CD4-positive, alpha-beta T cell treated with Interleukin-10 for 1 hour (primary cell): ENCODE measurements at regions not wholly inside any gene's neighbourhood (a gene's known extent, or its start where the extent isn't known, plus 50 kb on each side); places are given as distances from the start of the nearest gene placed in this dataset.
"Not testable (repeated sequence)": the region's sequence is repeated elsewhere in the genome, so short reads cannot be mapped to it uniquely, and the experiment has no call there.

Experiments used
- DNase-seq: peaks from one replicate; pipeline ENCODE4 v3.0.0-alpha.2; 2020

DNA sequence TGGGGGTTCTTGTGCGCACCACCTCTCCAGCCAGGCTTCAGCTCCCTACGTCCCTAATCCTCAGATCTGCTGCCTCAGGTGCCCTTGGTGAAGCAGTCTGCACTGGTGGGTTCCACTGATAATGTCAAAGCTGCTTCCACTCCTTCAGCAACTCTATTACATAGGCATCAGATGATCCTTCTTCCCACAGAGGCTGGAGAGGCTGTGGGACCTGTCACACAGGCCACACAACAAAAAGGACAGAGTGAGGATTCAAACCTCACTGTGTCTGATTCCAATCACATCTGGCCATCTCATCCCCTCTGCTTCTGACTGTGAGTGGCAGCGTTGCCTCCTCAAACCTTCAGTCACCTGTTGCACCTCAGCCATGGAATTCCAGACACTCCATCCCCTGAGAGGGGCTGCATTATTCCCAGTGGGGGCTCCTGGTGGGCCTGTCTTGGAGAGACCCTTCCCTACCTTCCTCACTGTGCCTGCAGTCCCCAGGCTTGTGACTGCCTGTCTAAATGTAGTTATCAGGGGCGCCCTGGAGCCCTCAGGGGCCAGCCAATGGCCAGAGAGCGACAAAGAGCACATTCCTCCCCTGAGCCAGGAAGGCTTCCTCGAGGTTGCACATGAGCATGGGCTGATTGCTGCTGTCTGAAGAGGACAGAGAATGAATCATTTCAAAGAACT is 211.4 kb upstream of the ECI2 start:
- no peak for DNase-seq

DNA sequence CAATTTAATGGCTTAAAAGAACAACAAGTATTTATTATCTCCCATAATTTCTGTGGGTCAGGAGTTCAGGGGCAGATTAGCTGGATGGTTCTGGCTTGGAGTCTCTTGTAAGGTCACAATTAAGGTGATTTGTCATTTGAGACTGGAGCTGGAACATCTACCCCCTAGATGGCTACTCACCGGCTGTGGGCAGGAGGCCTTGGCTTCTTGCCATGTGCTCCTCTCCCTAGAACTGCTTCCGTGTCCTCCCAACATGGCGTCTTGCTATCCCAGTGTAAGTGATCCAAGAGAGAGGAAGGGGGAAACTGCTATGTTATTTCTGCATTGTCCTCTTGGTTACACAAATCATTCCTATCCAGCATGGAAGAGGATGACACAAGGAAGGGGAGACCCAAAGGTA is 210.2 kb upstream of the ECI2 start:
- no peak for DNase-seq

DNA sequence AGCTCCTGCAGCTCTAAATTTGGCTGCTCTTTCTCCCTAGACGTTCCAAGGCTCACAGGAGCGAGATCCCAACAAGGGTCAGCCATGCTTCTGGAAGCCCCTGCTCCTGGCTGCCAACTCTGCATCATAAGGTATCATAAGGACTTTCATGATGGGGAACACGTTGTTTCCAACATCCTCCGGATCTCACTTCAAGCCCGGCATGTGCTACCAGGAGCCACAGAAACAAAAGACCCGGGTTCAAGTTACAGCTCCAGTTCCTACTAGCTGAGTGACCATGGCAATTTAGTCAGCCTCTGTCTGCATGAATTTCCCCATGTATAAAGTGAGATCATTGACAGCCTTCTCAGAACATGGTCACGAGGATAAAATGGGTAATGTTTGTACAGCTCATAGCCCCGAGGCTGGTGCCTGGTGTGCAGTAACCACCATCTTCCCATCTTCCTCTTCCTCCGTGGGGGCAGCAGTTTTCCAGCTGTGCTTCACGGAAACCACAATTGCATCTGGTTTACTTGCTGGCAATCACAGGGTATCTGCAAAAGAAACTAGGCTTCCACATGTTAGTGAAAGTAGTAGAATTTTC is 209.0 kb upstream of the ECI2 start:
- DNase-seq: no peak

DNA sequence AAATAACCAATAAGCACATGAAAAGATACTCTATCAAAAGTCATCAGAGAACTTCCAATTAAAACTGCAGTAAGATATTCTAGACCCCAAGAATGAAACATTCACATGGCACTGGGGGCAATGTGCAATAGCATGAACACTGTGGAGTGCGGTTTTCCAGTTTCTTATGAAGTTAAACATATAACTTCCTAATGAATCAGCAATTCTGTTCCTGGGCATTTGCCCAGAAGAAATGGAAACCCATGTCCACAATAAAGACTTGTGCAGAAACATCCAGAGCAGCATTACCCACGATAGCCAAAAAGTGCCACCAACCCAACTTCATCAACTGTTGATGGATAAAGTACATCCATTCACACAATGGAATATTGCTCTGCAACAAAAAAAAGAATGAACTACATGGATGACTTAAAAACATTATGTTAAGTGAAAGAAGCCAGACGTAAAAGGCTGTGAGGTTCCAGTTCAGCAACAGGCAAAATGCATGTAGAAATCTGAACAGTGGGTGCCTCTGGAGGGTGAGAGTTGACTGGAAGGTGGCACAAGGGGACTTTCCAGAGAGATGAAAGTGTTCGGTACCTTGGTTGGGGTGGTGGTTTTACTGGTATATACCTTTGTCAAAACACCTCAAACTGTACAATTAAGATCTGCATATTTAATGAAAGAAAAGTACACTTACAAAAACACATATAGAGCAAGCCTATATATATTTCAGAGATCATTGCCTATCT is 207.2 kb upstream of the ECI2 start:
- DNase-seq: no peak

DNA sequence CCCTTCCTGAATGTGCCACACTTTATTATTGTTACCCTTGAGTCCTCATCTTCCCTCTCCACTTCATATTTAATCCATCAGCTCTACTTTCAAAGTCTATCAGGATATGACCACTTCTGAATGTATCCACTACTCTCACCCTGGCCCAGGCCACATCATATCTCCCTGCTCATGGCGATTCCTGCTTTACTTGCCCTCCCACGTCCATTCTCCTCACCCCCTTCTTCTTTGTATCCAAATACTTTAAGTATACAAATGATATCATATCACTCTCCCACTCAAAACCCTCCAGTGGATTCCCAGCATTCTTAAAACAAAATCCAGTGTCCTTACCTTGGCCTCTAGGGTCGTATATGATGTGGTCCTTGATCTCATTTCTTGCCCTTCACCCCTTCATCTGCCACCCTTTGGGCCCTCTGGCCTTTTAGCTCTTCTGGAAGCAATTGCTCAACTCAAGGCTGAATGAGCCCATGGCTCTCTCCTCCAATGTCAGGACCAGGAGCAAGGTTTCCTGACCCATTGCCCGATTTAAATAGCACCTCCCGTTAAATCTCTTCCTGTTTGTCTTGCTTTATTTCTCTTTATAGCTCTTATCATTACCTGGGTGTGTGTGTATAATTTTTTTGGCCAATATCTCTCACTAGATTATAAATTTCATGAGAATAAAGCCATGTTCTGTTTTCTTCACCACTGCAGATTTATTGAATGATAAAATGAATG is 205.9 kb upstream of the ECI2 start:
- no peak for DNase-seq

DNA sequence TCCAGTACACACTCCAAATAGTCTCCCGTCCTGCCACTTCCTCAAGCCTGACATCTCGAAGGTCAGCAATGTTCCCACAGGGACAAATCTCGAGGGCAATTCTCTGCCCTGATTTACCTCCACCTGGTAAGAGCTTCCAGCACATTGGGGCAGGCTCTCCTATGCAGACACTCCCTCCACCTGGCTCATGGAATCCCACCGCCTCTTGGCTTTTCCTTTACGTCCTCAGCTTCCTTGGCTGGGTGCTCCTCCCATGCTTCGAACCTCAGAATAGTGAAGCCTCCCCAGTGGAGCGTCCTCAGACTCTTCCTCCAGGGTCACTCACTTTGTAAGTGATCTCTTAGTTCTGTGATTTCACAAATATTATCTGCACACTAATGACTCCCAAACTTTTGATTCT is 205.2 kb upstream of the ECI2 start:
- DNase-seq: no peak

DNA sequence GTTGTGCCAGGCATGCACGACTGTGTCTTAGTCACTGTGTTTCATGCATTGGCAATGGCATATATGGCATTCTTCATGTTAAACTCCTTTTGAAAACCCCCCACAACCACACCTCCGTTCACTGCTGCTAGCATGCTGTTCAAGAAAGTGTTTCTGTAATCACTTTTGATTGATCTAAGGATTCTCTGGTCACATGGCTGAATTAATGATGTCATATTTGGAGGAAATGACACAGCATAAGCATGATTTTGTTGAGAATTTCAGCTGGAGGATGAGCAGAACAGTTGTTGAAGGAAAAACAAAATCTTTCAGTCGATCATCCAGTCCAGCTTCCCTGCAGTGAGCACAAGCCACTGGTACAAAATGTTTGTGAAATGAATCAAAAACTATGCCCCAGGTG is 203.5 kb upstream of the ECI2 start:
- DNase-seq: no peak

DNA sequence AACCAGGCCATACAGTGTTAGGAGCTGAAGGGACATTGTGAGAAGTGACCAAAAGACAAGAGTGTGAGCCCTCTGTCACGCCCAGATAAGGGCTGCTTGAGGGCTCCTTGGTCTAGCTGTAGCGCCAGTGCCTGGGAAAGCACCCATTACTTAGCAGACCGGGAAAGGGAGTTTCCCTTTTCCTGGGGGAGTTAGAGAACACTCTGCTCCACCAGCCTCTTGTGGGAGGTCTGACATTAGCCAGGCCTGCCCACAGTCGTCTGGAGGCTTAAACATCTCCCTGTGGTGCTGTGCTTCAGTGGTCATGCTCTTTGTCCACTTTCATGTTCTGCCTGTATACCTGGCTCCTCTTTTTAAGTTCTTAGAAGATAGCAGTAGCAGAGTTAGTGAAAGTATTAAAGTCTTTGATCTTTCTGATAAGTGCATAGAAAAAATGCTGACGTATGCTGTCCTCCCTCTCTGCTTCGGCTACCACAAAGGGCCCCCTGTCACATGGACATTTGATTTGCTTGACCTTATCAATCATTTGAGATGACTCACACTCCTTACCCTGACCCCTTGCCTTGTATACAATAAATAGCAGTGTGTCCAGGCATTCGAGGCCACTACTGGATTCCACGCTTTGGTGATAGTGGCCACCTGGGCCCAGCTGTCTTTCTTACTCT is 201.5 kb upstream of the ECI2 start:
- no peak for DNase-seq

DNA sequence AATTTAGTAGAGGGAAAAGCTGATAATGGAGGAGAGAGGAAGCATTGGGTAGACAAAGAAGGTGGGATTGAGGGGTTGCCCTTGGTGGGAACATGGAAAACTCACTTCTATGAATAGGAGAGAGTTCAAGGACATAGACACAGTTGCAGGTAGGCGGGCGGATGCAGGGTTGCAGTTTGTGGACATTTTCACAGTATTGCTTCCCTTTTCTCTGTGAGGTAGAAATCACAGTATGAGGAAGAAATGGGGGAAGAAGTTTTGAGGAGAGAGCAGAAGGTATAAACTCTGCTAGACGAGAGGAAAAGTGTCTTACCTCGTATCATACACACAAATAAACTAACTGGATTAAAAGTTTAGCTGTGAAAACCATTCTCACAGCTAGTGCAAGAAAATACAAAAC is 200.7 kb upstream of the ECI2 start:
- DNase-seq: no peak

DNA sequence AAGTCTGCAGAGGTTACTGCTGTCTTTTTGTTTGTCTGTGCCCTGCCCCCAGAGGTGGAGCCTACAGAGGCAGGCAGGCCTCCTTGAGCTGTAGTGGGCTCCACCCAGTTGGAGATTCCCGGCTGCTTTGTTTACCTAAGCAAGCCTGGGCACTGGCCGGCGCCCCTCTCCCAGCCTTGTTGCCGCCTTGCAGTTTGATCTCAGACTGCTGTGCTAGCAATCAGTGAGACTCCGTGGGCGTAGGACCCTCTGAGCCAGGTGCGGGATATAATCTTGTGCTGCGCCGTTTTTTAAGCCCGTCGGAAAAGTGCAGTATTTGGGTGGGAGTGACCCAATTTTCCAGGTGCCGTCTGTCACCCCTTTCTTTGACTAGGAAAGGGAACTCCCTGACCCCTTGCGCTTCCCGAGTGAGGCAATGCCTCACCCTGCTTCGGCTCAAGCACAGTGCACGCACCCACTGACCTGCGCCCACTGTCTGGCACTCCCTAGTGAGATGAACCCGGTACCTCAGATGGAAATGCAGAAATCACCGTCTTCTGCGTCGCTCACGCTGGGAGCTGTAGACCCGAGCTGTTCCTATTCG is 198.9 kb upstream of the ECI2 start:
- DNase-seq: not testable (repeated sequence)

DNA sequence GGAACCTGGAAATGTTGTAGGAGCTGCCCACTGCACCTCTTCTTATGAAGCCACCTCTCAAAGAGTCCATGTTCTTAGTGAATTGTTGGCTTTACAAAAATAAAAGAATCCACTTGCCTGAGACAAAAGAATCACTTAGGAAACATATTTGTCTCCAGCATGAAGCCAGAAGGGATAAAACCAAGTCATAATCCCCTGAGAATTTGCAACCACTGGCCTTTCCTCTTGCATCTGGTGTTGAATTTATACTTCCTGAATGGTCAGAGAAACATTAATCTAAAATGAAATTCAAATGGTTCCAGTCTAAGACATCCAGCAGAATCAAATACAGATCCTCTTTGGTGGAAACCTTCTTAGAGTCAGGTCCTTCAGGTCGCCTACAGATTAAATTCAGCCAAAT is 192.5 kb upstream of the ECI2 start:
- DNase-seq: no peak

DNA sequence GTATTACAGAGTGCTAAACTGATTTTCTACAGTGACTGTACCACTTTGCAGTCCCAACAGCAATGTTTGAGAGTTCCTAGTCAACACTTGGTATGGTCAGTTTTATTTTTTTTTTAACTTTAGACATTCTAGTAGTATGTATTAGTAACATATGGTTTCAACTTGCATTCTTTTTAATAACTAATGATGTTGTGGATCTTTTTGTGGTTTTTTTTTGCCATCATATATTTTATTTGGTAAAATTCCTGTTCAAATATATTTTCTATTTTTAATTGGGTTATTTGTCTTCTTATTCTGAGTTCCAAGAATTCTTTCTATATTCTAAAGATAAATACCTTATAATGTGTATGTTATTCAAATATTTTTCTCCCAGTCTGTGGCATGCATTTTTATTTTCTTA is 189.4 kb upstream of the ECI2 start:
- DNase-seq: no peak

DNA sequence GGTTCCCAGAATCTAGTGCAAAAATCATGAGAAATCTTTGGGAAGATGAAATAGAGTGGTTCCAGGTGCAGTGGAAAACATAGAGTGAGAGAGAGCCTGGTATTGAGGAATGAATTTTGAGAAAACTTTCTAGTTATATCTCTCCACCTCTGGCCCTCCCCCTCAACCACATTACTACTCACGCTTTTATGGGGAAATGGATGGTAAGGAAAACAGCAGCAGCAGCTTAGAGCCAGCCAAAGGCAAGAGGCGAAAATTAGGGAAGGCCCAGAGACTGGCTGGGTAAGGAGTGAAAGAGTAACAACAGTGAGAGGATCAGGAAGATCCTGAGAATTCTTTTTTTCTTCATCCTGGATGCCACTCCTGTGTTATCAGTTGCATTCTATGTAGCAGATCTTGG is 187.9 kb upstream of the ECI2 start:
- DNase-seq: no peak

DNA sequence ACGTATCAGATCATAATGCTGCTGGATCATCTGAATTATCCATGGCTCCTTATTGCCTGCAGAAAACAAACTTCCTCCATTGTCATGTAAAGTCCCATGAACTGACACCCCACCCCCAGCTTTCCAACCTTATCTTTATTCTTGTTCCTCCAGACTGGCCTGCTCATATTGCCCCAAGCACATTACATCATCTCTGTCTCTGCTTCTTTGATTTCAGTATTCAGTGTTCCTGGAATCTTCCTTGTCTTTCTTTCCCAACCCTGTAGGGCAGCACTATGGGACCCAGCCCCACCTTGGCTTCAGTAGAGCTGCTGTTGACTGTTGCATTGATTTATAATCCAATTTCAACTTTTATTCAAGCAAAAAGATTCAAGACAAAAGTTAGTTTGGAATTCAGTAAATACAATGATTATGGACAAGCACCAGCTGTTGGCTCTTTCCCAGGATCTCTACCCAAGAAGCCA is 187.5 kb upstream of the ECI2 start:
- no peak for DNase-seq

DNA sequence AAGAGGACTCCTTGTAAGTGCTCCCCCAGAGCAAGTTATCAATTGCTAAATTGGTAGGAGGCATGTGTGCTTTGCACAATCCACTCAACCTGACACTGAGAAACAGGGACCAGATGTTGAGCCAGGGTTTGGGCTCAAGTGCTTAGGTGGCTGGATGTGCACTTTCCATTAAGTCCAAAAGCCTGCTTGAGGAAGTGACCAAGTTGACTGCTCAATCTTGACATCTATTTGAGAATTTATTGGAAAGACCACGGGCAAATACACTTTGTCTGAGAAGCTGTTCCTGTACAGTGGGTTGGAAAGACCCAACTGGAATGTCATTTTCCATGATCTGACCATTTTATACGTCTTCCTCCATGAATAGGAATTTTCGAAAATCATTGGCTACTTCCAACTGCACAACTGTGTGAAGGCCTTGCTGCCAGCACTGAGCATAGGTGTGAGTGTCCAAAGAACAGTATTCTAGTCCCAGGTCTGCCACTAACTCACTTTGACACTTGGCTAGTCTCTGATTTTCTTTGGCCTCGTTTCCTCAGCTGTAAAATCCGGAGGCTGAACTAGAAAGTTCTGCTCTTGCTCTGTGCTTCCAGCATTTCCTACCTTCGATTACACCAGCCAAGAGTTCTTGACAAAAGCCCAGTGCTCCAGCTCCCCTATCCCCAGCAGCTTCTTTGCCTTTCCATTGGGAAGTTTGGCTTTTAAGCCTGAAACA is 186.9 kb upstream of the ECI2 start:
- DNase-seq: no peak

DNA sequence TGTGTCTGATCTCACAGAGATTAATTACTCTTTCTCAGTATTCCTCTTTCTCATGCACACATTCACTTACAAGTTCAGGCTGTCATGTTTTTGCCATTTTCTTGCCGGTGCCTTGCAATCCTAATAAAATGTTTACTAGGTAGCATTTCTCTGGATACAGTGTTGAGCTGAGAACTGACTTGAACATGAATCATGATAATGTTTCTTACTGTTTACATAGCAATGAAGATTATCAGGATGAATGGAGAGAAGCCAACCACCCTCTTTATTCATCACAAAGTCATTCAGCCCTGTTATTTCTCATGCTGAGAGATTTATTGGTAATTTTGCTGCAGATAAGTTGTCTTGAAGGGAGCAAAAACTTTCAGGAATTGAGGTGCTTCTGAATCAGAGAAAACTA is 185.5 kb upstream of the ECI2 start:
- no peak for DNase-seq

DNA sequence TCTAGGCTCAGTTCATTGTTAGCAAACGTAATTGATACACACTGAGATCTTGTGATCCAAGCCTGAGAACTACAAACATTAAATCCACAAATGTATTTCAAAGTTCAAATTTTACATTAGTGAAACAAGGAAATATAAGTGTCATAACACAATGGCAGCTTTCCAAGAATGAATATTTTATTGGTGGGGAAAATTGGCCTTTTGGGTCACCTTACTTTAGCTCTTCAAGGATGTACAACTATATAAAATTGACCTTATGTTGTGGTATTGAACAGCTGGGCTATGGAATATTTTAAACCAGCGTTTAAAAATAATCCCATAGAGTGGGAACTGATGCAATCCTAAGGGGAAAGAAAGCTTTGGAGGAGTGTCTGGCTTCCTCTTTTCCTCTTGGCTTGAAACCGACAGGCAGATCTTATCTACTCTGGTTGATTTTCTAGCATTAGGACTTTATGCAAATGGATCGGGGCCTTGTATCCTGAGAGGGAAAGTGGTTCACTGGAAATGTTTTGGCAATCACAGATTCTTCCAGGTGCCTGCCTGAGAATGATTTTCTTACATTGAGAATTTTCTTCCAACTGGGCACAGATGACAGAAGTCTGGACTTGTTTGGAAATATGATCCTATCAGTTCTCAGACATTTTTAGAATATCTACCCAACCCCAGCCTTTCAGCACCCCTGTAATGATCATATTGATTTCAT is 184.8 kb upstream of the ECI2 start:
- no peak for DNase-seq

DNA sequence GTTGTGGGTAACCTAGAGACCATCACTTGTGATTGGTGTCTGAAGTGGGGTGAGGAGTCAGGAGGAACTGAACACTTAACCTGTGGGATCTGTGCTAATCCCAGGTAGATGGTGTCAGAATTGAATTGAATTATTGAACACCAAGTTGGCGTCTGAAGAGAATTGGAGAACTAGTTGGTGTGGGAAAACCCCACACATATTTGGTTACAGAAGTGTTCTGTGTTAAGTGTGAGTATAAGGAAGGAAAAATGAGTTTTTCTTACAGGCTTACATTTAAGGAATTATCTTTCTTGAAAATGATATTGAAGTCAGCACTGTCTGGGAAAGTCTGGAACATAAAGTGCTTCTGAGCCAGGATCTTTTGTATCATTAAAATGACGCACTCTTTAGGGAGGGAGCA is 182.9 kb upstream of the ECI2 start:
- DNase-seq: no peak

DNA sequence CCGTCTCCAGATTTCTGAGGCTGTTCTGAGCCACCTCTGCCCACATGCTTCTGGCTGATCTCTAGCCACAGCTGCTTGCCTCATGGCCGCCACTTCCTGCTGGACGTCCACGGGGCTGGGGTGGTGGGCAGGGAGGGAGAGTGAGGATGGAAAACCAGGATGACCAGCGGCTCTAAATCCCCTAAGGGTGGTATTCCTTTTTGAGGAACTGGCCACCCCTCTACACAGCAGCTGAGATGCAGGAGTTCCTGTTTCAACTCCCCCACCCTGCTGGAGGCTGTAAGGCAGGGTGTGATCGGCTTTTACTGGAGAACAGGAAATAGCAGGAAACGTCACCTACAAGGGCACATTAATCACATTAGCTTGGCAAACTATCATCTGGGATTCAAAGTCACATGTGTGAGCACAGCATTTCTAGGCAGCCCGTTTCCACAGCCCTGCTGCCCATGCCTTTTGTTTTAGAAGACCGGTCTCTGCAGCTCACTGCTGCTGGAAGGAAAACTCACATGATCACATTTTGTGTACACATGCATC is 181.6 kb upstream of the ECI2 start:
- no peak for DNase-seq

DNA sequence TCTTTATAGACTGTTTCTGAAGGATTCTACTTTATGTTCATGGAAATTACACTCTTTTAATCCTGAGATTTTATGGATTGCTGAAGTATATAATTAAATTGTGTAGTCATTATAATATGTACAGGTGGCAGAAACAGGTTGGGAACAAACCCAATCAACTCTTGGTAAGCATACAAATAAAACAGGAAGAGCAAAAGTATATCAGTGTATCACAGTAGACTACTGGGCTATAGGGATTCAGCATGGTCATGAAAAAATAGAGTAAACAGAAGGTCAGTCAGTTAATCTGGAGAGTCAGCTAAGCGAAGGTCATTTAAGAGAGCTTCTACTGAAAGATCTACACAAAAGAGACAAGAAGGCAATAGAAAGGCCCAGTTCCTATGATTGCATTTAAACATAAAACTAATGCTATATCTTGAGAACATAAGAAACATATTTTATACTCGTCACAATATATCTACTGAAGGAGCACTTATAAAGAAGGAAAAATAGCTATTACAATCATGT is 178.9 kb upstream of the ECI2 start:
- no peak for DNase-seq
